Caco-2 (cell line): ENCODE measurements at regions not wholly inside any gene's neighbourhood (a gene's known extent, or its start where the extent isn't known, plus 50 kb on each side); places are given as distances from the start of the nearest gene placed in this dataset.

Experiments used
- BruUV-seq: library from RNA; stranded (reverse); fragments of 400-500 nt; replicated peaks from 2 replicates; lab custom pipeline; 2021; lab: Mats Ljungman, UMichigan
- CTCF ChIA-PET: fragments of 300-600 bp; sonication (Branson Sonifier 250); formaldehyde crosslinking; loops from one replicate; lab custom pipeline; 2022; ENCODE audit warnings: antibody characterized with exemption; lab: Charles Lee
- POLR2A ChIA-PET: fragments of 300-600 bp; sonication (Branson Sonifier 250); formaldehyde crosslinking; loops from one replicate; lab custom pipeline; 2022; ENCODE audit warnings: antibody characterized with exemption; lab: Charles Lee
- DNase-seq, 2 experiments: peaks; one replicate each; pipeline versions ENCODE4 v3.0.0 to v3.0.0-alpha.2; 2020 to 2022
- H3K27me3 ChIP-seq: replicated peaks from 2 replicates; pipeline ENCODE4 v1.6.0; 2011; ENCODE audit warnings: low read length; ENCODE audit not compliant: control insufficient read depth, insufficient read depth
- H3K36me3 ChIP-seq: 2 replicates; pipeline ENCODE4 v1.5.1; 2011; ENCODE audit warnings: low read length; ENCODE audit not compliant: control insufficient read depth, insufficient read depth
- H3K4me1 ChIP-seq: fragments of 250-450 bp; sonication (Bioruptor Pico); 2 replicates; pipeline ENCODE4 v1.5.1; 2020; ENCODE audit warnings: mild to moderate bottlenecking
- H3K4me3 ChIP-seq: 2 replicates; pipeline ENCODE4 v1.5.1; 2011; ENCODE audit warnings: low read depth, mild to moderate bottlenecking, control low read depth, low read length
- H3K9me3 ChIP-seq: fragments of 250-450 bp; sonication (Bioruptor Pico); 2 replicates; pipeline ENCODE4 v1.5.1; 2020; ENCODE audit warnings: mild to moderate bottlenecking, moderate library complexity
- H3K27ac Mint-ChIP-seq: one replicate; pipeline ENCODE4 v1.8.0; 2022; ENCODE audit warnings: mixed read lengths; ENCODE audit not compliant: unreplicated experiment
- H3K27me3 Mint-ChIP-seq: one replicate; pipeline ENCODE4 v1.8.0; 2022; ENCODE audit warnings: mixed read lengths; ENCODE audit not compliant: insufficient read depth, unreplicated experiment
- H3K36me3 Mint-ChIP-seq: one replicate; pipeline ENCODE4 v1.8.0; 2022; ENCODE audit warnings: mild to moderate bottlenecking, mixed read lengths; ENCODE audit not compliant: insufficient read depth, unreplicated experiment
- H3K4me1 Mint-ChIP-seq: one replicate; pipeline ENCODE4 v1.8.0; 2022; ENCODE audit warnings: low read depth, mixed read lengths; ENCODE audit not compliant: unreplicated experiment
- H3K4me3 Mint-ChIP-seq: one replicate; pipeline ENCODE4 v1.8.0; 2022; ENCODE audit warnings: mild to moderate bottlenecking, moderate library complexity, mixed read lengths; ENCODE audit not compliant: unreplicated experiment
- H3K9me3 Mint-ChIP-seq: one replicate; pipeline ENCODE4 v1.8.0; 2022; ENCODE audit warnings: mixed read lengths; ENCODE audit not compliant: unreplicated experiment
- CTCF ChIP-seq, 2 experiments: fragments of 200-600 bp in 1 of 2; IDR thresholded peaks; 1 replicate in 1 of 2; 2 replicates in 1 of 2; pipeline versions ENCODE4 v1.5.1 to v1.8.0; 2011 to 2022; ENCODE audit warnings: antibody characterized with exemption in 1 of 2, control low read depth in 1 of 2, inconsistent platforms in 1 of 2, low read depth in 1 of 2, low read length in 1 of 2, mild to moderate bottlenecking in 1 of 2, moderate library complexity in 1 of 2; ENCODE audit not compliant: insufficient read depth in 1 of 2, severe bottlenecking in 1 of 2, unreplicated experiment in 1 of 2
- intact Hi-C: fragments of 100-400 bp; cut with micrococcal nuclease; formaldehyde crosslinking; loops from one replicate; pipeline ENCODE4 v1.10.0; 2022; ENCODE audit not compliant: unreplicated experiment

GRCh38 chr17:27078296-27078695, 215.6 kb upstream of the WSB1 start:
- intact Hi-C loops, result no loop called here
- H3K36me3 ChIP-seq, result no peaks in the 10 kb centered on the region
- Mint-ChIP-seq H3K9me3 (no peaks in the 10 kb centered on the region), H3K27ac (no peak overlapping the region), H3K4me3 (no peak overlapping the region), H3K27me3 (peaks cover 3% of the 10 kb centered on the region), H3K36me3 (peaks cover 5% of the 10 kb centered on the region), H3K4me1 (no peaks in the 10 kb centered on the region)
- H3K4me3 ChIP-seq, result no peak overlapping the region
- no peak for DNase-seq
- POLR2A ChIA-PET, result no interaction called here
- no peaks in the 10 kb centered on the region for H3K4me1 ChIP-seq
- TF ChIP-seq CTCF (IDR thresholded peaks at IDR 0.05; ENCODE audit: insufficient read depth in 1 of 2, low read depth in 1 of 2, low read length in 1 of 2, severe bottlenecking in 1 of 2, unreplicated experiment in 1 of 2), result no peak
- no TSS peak for BruUV-seq
- no peaks in the 10 kb centered on the region for H3K27me3 ChIP-seq
- CTCF ChIA-PET, result no interaction called here
- no peaks in the 10 kb centered on the region for H3K9me3 ChIP-seq

- H3K36me3 Mint-ChIP-seq, result peaks cover 5% of the 10 kb centered on the region
- Histone ChIP-seq H3K36me3 (no peaks in the 10 kb centered on the region), H3K4me3 (no peak overlapping the region), H3K9me3 (no peaks in the 10 kb centered on the region), H3K27me3 (no peaks in the 10 kb centered on the region), H3K4me1 (no peaks in the 10 kb centered on the region)
- DNase-seq, result no peak
- no peak overlapping the region for H3K4me3 Mint-ChIP-seq
- no peak overlapping the region for H3K27ac Mint-ChIP-seq
- TF ChIP-seq CTCF (IDR thresholded peaks at IDR 0.05; ENCODE audit: insufficient read depth in 1 of 2, low read depth in 1 of 2, low read length in 1 of 2, severe bottlenecking in 1 of 2, unreplicated experiment in 1 of 2), result no peak
- BruUV-seq, result no TSS peak
- H3K4me1 Mint-ChIP-seq, result no peaks in the 10 kb centered on the region
- ChIA-PET POLR2A (no interaction called here), CTCF (interaction anchor here (0.7 kb wide), 1 partner anchor 58 kb away, joined by 3 read pairs; no protein-coding TSS in a partner anchor)
- intact Hi-C loops, result no loop called here
- no peaks in the 10 kb centered on the region for H3K9me3 Mint-ChIP-seq
- H3K27me3 Mint-ChIP-seq, result peaks cover 4% of the 10 kb centered on the region
Measured at GRCh38 chr17:27079660-27080059, 214.3 kb upstream of the WSB1 start.

GRCh38 chr17:27081002-27081638, 212.8 kb upstream of the WSB1 start:
- ChIA-PET POLR2A (no interaction called here), CTCF (no interaction called here)
- no peaks in the 10 kb centered on the region for H3K36me3 ChIP-seq
- Mint-ChIP-seq H3K27ac (no peak overlapping the region), H3K27me3 (peaks cover 5% of the 10 kb centered on the region), H3K4me1 (no peaks in the 10 kb centered on the region), H3K9me3 (no peaks in the 10 kb centered on the region), H3K4me3 (no peak overlapping the region), H3K36me3 (no peaks in the 10 kb centered on the region)
- no peak for TF ChIP-seq CTCF (IDR thresholded peaks at IDR 0.05; ENCODE audit: insufficient read depth in 1 of 2, low read depth in 1 of 2, low read length in 1 of 2, severe bottlenecking in 1 of 2, unreplicated experiment in 1 of 2)
- no peaks in the 10 kb centered on the region for H3K4me1 ChIP-seq
- no peak for DNase-seq
- H3K9me3 ChIP-seq, result no peaks in the 10 kb centered on the region
- intact Hi-C loops, result no loop called here
- H3K27me3 ChIP-seq, result no peaks in the 10 kb centered on the region
- BruUV-seq, result no TSS peak
- no peak overlapping the region for H3K4me3 ChIP-seq
